NCI-H146 treated with DMSO at 0.1 percent for 48 hours (cell line): ENCODE measurements at regions not wholly inside any gene's neighbourhood (a gene's known extent, or its start where the extent isn't known, plus 50 kb on each side); places are given as distances from the start of the nearest gene placed in this dataset.

ENCODE experiments used
- DNase-seq: peaks from one replicate; lab custom pipeline; 2025; ENCODE audit not compliant: unreplicated experiment; lab: John Stamatoyannopoulos, UW

- DNase-seq: no peak
These were observed 999.3 kb downstream of the NR2F1-AS1 start for GRCh38 chr5:92581690-92582089.

DNA sequence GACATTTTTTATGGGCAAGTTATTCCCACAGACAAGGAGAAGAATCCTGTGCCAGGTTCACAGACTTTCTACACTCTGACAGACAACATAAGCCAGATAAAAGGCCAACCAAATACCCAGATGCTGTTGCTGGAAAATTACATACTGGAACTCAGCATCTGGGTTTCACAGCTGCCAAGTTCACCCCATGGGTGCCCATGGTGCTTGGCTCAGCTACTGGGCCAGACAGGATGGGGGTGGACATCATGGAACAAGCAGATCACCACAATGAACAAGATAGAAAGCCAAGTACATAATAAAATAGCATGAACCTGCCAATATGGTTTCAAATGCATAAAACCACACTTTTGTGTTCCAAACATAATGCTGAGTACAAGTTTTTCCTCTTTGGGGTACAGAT is 999.8 kb downstream of the NR2F1-AS1 start:
- DNase-seq: no peak

DNA sequence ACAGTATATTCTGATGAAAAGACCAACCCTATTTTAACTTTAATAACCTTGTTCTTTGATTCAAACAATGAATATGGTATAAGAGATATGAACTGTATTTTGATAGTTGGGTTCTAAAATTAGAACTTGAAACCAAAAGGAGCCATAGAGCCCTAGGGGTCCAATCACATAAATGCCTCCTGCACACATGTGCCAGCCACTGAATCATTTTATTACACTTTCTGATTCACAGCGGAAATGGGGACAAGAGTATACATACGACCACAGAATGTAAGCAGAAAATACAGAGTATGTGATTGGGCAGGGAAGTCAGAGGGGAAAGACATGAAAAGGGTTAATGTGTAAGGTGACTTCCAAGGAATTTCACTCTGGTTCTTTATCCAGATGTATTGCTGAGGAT is 1000.2 kb downstream of the NR2F1-AS1 start:
- DNase-seq: no peak

GRCh38 chr5:92574023-92574422 is 1007.0 kb downstream of the NR2F1-AS1 start:
- no peak for DNase-seq

DNA sequence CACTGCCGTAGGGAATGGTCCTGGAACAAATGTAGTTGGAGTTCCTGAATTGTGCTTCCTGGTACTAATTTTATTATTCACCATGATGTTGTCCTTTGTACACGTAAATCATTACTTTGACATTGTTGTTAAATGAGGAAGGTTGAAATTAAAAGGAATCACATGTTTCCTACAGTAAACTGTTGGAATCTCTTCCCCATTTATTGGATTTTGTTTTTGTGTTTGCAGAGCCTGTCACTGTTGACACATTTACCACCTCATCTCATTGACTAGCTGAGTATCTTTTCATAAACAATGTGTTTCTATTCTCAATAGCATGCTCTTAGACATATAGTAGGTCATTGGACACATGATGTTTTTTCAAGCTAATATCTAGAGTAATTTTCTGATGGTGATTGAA is 1012.5 kb downstream of the NR2F1-AS1 start:
- DNase-seq: no peak

GRCh38 chr5:92567831-92568450 is 1013.1 kb downstream of the NR2F1-AS1 start:
- no peak for DNase-seq

DNA sequence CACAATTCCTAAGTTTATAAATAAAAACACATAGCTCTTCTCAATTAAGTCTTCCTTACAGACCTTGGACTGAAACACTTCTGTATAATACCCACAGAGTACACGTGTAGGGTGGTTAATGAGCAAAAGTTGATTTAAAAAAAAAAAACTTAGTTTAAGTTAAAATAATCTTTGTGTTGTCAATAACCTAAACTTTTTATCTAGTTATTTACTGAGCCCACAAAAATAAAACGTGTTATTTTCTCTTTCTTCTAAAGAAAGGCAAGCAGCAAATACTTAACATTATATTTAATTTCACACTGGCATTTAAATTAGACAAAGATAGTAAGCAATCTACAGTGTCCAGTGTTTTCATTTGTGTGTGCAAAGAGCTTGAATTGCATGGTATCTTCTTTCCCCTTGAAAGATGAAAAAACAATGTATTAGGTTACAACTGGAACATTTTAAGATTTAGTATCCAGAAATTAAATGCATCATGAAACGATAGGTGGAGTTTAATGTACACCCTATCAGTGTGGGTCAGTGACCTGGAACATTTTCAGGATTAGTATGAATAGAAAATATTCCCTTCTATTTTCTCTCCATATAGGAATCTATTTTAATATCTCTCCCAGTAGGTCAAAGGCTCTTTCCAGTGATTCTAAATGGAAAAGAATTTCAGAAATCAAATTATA is 1014.8 kb downstream of the NR2F1-AS1 start:
- DNase-seq: no peak

- no peak for DNase-seq
These were observed 1015.3 kb downstream of the NR2F1-AS1 start for GRCh38 chr5:92565673-92566072.

- no peak for DNase-seq
These were observed 1019.0 kb downstream of the NR2F1-AS1 start for GRCh38 chr5:92562065-92562464.

DNA sequence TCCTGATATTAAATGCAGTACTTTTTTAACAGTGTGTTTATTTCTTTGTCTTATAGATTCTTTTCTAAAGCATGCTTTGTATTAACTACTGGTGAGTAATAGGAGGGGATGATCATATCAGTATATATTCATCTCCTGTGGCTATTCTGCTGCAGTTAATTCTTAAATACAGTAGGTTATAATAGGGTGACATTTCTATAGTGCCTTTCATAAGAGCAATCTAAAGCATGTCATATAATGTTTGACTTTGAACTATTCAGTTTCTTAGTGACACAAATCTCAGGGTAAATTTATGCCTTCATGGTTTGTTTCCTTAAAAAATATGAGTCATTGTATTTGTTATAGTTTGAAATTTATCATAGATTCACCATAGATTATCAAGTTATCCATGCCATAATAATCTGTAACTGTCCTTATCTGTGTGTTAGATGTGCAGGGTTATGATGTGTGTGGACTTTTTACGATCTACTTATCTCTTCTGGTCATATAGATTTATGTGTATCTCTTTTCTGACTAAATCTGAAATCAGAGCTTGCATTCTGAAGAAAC is 1019.5 kb downstream of the NR2F1-AS1 start:
- no peak for DNase-seq

DNA sequence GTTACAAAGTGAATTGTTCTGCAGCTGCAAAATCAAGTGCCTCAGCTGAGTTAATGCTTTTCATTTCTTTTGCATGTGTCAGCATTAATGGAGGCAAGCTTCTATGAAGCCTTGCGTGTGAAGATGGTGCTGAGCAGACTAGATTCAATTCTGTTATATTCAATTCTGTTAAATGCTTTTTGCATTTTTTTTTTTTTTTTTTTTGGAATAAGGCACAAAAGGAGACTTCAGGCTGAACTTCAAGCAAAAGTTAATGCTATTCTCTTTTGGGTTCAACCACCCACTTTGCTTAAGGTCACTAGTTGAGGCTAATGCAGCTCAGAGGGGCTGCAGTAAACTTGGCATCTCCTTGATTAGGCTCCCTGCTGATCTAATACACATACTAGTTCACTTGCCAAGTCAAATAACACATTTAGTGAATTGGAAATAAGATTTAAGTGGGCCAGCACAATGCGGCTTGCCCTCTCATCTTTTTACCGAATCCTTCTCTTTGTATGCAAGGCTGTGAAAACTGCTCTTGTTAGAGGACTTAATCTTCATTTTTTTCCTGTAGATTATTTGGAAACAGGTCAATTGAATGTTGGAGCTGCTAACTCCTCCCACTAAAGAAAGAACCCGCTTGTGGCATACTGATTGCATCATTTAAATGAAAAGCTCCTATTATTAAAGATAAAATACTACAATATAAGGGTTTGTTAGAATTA is 1020.2 kb downstream of the NR2F1-AS1 start:
- DNase-seq: peak; percentile 54

DNA sequence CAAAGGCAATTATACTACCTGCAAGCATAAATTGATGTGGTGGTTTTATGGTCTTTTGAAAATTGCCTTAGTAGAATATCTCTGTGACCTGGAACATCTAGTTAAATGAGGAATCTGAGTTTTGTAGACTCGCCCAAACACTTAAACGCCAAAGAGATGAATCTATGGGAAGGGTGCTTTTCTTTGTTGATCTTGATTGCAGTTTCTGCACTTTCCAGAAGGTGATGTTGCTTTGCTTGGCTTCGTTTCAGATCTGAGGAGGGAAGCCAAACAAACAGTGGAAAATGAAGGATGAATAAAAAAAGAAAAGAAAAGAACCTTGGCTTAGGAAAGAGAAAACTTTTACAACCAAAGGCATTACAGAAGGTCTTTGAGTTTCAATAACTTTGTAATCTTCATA is 1021.2 kb downstream of the NR2F1-AS1 start:
- no peak for DNase-seq

DNA sequence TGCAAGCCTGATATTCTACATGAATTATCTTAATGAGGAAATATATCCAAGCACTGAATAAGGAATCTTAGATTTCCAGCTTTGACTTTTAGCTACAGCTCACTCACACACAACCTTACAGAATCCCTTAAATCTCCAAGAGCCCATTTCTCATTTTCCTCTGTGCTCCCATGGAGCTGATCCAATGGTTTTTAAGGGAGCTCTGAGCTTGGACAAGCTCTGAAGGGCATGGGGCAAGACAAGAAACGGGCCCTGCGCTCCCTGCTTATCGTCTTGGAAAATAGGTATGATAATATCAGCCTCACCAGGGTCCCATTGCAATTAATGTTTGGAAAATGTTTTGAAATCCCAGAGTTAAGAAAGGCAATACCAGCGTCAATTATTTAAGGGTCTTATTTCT is 1021.7 kb downstream of the NR2F1-AS1 start:
- DNase-seq: no peak

- no peak for DNase-seq
These were observed 1024.3 kb downstream of the NR2F1-AS1 start for GRCh38 chr5:92556747-92557146.

DNA sequence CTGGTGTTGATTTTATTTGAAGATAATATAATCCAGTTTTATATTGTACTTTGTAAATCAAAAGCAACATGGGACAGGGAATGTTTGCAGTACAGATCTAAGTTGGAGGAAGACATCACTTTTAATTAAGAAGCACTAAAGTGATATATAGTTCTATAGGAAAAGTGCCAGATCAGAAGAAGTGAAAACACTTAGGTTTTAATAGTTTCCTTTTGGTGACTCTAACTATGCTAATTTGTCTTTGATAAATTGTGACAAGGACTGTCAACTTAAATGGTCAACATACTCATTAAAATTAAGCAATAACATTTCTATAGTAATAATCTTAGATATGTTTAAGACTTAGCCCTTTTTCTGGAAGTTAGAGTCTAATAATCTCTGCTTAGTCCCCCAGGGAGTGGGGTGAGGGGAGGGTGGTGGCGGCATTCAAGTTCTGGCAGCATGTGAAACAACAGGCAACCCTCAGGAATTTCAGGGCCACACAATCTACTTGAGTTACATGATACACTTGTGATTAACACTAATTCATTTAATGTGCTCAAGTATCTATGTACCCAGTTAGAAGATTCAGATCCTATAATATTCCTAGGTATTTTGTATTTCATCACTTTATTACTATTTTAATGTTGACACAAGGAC is 1026.5 kb downstream of the NR2F1-AS1 start:
- no peak for DNase-seq

- DNase-seq: no peak
These were observed 1027.7 kb downstream of the NR2F1-AS1 start for GRCh38 chr5:92553326-92553725.

DNA sequence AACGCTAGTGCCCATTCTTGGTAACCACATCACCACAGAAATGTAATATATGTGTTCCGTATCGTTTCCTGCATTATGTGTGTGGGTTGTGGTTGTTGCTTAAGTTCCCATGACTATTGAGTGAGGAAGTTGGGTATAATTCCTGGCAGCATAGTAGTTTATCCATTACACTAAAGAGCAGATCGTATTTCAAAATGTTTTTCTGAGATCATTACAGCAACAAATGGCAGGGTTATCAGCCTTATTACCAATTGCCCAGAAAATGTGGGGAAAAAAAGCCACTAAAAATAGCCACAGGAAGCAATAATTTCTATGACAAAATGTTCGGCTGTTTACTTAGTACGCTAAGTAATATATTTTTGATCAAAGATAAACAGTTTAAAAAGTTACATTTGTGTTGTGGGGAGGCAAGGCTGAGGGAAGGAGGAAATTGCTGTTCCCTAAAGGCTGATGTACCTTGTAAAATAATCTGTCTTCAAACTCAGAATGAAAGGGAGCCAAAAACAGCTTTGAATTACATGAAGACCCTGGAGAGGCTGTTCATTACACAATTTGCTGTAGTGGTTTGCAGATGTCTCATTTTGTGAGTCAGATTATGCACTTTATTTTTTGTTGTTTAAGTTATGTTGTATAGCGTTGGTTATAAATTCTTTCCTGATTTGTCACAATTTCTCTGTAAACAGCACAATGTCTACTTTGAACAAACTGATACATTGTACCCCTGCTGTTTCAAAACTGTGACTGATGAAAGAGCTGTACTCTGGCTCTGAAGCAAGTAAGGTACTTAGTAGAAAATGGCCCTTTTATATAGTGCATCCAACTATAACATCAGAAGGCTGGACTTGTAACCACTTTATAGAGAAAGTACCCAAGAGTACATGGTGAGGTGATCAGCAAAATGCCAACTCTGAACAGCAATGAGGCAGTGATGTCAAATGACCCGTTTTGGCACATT is 1028.5 kb downstream of the NR2F1-AS1 start:
- no peak for DNase-seq

- DNase-seq: no peak
These were observed 1032.7 kb downstream of the NR2F1-AS1 start for GRCh38 chr5:92548346-92548745.

- DNase-seq: no peak
These were observed 1036.4 kb downstream of the NR2F1-AS1 start for GRCh38 chr5:92544596-92544995.

DNA sequence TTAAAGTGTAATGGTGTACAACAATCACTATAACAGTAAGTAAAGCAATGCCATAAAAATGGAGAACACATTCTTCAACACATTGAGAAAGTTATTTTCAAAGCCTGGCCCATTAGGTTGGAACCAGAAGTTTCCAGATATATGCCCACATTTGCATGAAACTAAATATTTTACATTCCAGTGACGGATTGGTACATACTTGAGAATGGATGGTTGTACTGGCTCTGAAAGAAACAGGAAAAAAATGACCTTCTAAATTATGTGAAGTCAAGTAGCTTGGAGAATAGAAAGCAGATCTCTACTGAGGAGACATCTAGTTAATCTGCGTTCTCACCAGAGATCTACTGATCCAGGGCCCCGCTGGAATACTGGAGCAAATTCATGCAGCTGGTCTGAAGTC is 1037.0 kb downstream of the NR2F1-AS1 start:
- no peak for DNase-seq
